ENCODE measurements at regions not wholly inside any gene's neighbourhood (a gene's known extent, or its start where the extent isn't known, plus 50 kb on each side); places are given as distances from the start of the nearest gene placed in this dataset.

GRCh38 chr2:192783643-192784042, 588.9 kb upstream of the TMEFF2 start:
- Histone ChIP-seq H3K27me3 (ENCODE audit: control insufficient read depth, insufficient read depth) (no peaks in the 10 kb centered on the region), H3K4me1 (ENCODE audit: control insufficient read depth, insufficient read depth, low read length) (no peaks in the 10 kb centered on the region), H3K9me3 (ENCODE audit: control insufficient read depth, low read length) (no peaks in the 10 kb centered on the region), H3K4me3 (ENCODE audit: low read length) (no peak overlapping the region), H3K27ac (ENCODE audit: low read length) (no peak overlapping the region)
- DNase-seq (no peak), ATAC-seq (no peak)
- 92% methylated on average over 3 of the region's 3 CpGs for WGBS
- intact Hi-C loops (cut with DNase I) = no loop called here

- Histone ChIP-seq H3K4me1 (ENCODE audit: control insufficient read depth, insufficient read depth, low read length) (peaks cover 2% of the 10 kb centered on the region), H3K27me3 (ENCODE audit: control insufficient read depth, insufficient read depth) (no peaks in the 10 kb centered on the region), H3K27ac (ENCODE audit: low read length) (no peak overlapping the region), H3K4me3 (ENCODE audit: low read length) (no peak overlapping the region), H3K9me3 (ENCODE audit: control insufficient read depth, low read length) (no peaks in the 10 kb centered on the region)
- intact Hi-C loops (cut with DNase I) = no loop called here
- WGBS = 43% methylated on average over 6 of the region's 6 CpGs
- DNase-seq (no peak), ATAC-seq (no peak)
Observed at GRCh38 chr2:192775459-192776262, 580.9 kb upstream of the TMEFF2 start.

- Histone ChIP-seq H3K4me1 (ENCODE audit: control insufficient read depth, insufficient read depth, low read length) (peaks cover 2% of the 10 kb centered on the region), H3K4me3 (ENCODE audit: low read length) (no peak overlapping the region), H3K9me3 (ENCODE audit: control insufficient read depth, low read length) (no peaks in the 10 kb centered on the region), H3K27ac (ENCODE audit: low read length) (no peak overlapping the region), H3K27me3 (ENCODE audit: control insufficient read depth, insufficient read depth) (no peaks in the 10 kb centered on the region)
- ATAC-seq (no peak), DNase-seq (no peak)
- intact Hi-C loops (cut with DNase I) = no loop called here
- WGBS = 68% methylated on average over 4 of the region's 4 CpGs
Observed at GRCh38 chr2:192775011-192775410, 580.3 kb upstream of the TMEFF2 start.

GRCh38 chr2:192773044-192773443, 578.3 kb upstream of the TMEFF2 start:
- peaks cover 2% of the 10 kb centered on the region for H3K4me1 ChIP-seq (ENCODE audit: control insufficient read depth, insufficient read depth, low read length)
- ATAC-seq (no peak), DNase-seq (no peak)
- H3K9me3 ChIP-seq (ENCODE audit: control insufficient read depth, low read length) = no peaks in the 10 kb centered on the region
- no peak overlapping the region for H3K4me3 ChIP-seq (ENCODE audit: low read length)
- intact Hi-C loops (cut with DNase I) = no loop called here
- H3K27me3 ChIP-seq (ENCODE audit: control insufficient read depth, insufficient read depth) = no peaks in the 10 kb centered on the region
- WGBS = 69% methylated on average over 2 of the region's 2 CpGs
- H3K27ac ChIP-seq (ENCODE audit: low read length) = no peak overlapping the region

GRCh38 chr2:192749611-192750200, 555.0 kb upstream of the TMEFF2 start:
- ATAC-seq (no peak), DNase-seq (no peak)
- intact Hi-C loops (cut with DNase I) = no loop called here
- H3K27ac ChIP-seq (ENCODE audit: low read length) = no peak overlapping the region
- H3K9me3 ChIP-seq (ENCODE audit: control insufficient read depth, low read length) = no peaks in the 10 kb centered on the region
- H3K27me3 ChIP-seq (ENCODE audit: control insufficient read depth, insufficient read depth) = no peaks in the 10 kb centered on the region
- no peaks in the 10 kb centered on the region for H3K4me1 ChIP-seq (ENCODE audit: control insufficient read depth, insufficient read depth, low read length)
- H3K4me3 ChIP-seq (ENCODE audit: low read length) = no peak overlapping the region
- WGBS = 75% methylated on average over 1 of the region's 1 CpG

GRCh38 chr2:192741889-192742288, 547.2 kb upstream of the TMEFF2 start:
- H3K4me3 ChIP-seq (ENCODE audit: low read length) = no peak overlapping the region

GRCh38 chr2:192735447-192735846, 540.7 kb upstream of the TMEFF2 start:
- Histone ChIP-seq H3K4me3 (ENCODE audit: low read length) (no peak overlapping the region), H3K27ac (ENCODE audit: low read length) (no peak overlapping the region), H3K4me1 (ENCODE audit: control insufficient read depth, insufficient read depth, low read length) (no peaks in the 10 kb centered on the region), H3K9me3 (ENCODE audit: control insufficient read depth, low read length) (no peaks in the 10 kb centered on the region), H3K27me3 (ENCODE audit: control insufficient read depth, insufficient read depth) (no peaks in the 10 kb centered on the region)
- intact Hi-C loops (cut with DNase I) = no loop called here
- DNase-seq (no peak), ATAC-seq (no peak)
- 74% methylated on average over 3 of the region's 3 CpGs for WGBS

More at GRCh38 chr2:192741889-192742288, 547.2 kb upstream of the TMEFF2 start:
- DNase-seq (no peak), ATAC-seq (no peak)
- Histone ChIP-seq H3K27me3 (ENCODE audit: control insufficient read depth, insufficient read depth) (no peaks in the 10 kb centered on the region), H3K9me3 (ENCODE audit: control insufficient read depth, low read length) (no peaks in the 10 kb centered on the region), H3K4me1 (ENCODE audit: control insufficient read depth, insufficient read depth, low read length) (no peaks in the 10 kb centered on the region), H3K27ac (ENCODE audit: low read length) (no peak overlapping the region)
- intact Hi-C loops (cut with DNase I) = no loop called here

- intact Hi-C loops (cut with DNase I) = no loop called here
- H3K27ac ChIP-seq (ENCODE audit: low read length) = no peak overlapping the region
- WGBS = 91% methylated on average over 2 of the region's 2 CpGs
Observed at GRCh38 chr2:192729369-192729768, 534.6 kb upstream of the TMEFF2 start.

GRCh38 chr2:192725991-192726390, 531.3 kb upstream of the TMEFF2 start:
- 68% methylated on average over 1 of the region's 1 CpG for WGBS
- DNase-seq = no peak
- H3K9me3 ChIP-seq (ENCODE audit: control insufficient read depth, low read length) = no peaks in the 10 kb centered on the region

More at GRCh38 chr2:192729369-192729768, 534.6 kb upstream of the TMEFF2 start:
- DNase-seq (no peak), ATAC-seq (no peak)
- Histone ChIP-seq H3K4me1 (ENCODE audit: control insufficient read depth, insufficient read depth, low read length) (no peaks in the 10 kb centered on the region), H3K4me3 (ENCODE audit: low read length) (no peak overlapping the region), H3K27me3 (ENCODE audit: control insufficient read depth, insufficient read depth) (no peaks in the 10 kb centered on the region), H3K9me3 (ENCODE audit: control insufficient read depth, low read length) (no peaks in the 10 kb centered on the region)

GRCh38 chr2:192719629-192720028, 524.9 kb upstream of the TMEFF2 start:
- ATAC-seq (no peak), DNase-seq (no peak)
- no peaks in the 10 kb centered on the region for H3K4me1 ChIP-seq (ENCODE audit: control insufficient read depth, insufficient read depth, low read length)
- H3K9me3 ChIP-seq (ENCODE audit: control insufficient read depth, low read length) = no peaks in the 10 kb centered on the region
- H3K4me3 ChIP-seq (ENCODE audit: low read length) = no peak overlapping the region
- intact Hi-C loops (cut with DNase I) = no loop called here
- H3K27ac ChIP-seq (ENCODE audit: low read length) = no peak overlapping the region
- no peaks in the 10 kb centered on the region for H3K27me3 ChIP-seq (ENCODE audit: control insufficient read depth, insufficient read depth)

More at GRCh38 chr2:192725991-192726390, 531.3 kb upstream of the TMEFF2 start:
- no peak overlapping the region for H3K4me3 ChIP-seq (ENCODE audit: low read length)
- no peaks in the 10 kb centered on the region for H3K27me3 ChIP-seq (ENCODE audit: control insufficient read depth, insufficient read depth)
- intact Hi-C loops (cut with DNase I) = no loop called here
- no peak for ATAC-seq
- no peaks in the 10 kb centered on the region for H3K4me1 ChIP-seq (ENCODE audit: control insufficient read depth, insufficient read depth, low read length)
- no peak overlapping the region for H3K27ac ChIP-seq (ENCODE audit: low read length)

GRCh38 chr2:192718340-192718739, 523.6 kb upstream of the TMEFF2 start:
- intact Hi-C loops (cut with DNase I) = no loop called here
- no peak overlapping the region for H3K27ac ChIP-seq (ENCODE audit: low read length)
- no peaks in the 10 kb centered on the region for H3K9me3 ChIP-seq (ENCODE audit: control insufficient read depth, low read length)
- ATAC-seq (no peak), DNase-seq (no peak)
- WGBS = 89% methylated on average over 3 of the region's 3 CpGs
- no peaks in the 10 kb centered on the region for H3K4me1 ChIP-seq (ENCODE audit: control insufficient read depth, insufficient read depth, low read length)
- no peaks in the 10 kb centered on the region for H3K27me3 ChIP-seq (ENCODE audit: control insufficient read depth, insufficient read depth)
- no peak overlapping the region for H3K4me3 ChIP-seq (ENCODE audit: low read length)
